VCaP (cell line): ENCODE measurements at regions not wholly inside any gene's neighbourhood (a gene's known extent, or its start where the extent isn't known, plus 50 kb on each side); places are given as distances from the start of the nearest gene placed in this dataset.

Experiments used
- H3K27ac ChIP-seq: fragments of 450-650 bp; 2 replicates; pipeline ENCODE4 v1.5.1; 2017
- CTCF ChIP-seq: fragments of 450-650 bp; conservative IDR thresholded peaks from 2 replicates; pipeline ENCODE4 v1.5.1; 2017; ENCODE audit warnings: mild to moderate bottlenecking, moderate library complexity

- TF ChIP-seq CTCF = no peak
- no peak overlapping the region for H3K27ac ChIP-seq
Measured at GRCh38 chr6:153525998-153526397, 394.9 kb upstream of the RGS17 start.

DNA sequence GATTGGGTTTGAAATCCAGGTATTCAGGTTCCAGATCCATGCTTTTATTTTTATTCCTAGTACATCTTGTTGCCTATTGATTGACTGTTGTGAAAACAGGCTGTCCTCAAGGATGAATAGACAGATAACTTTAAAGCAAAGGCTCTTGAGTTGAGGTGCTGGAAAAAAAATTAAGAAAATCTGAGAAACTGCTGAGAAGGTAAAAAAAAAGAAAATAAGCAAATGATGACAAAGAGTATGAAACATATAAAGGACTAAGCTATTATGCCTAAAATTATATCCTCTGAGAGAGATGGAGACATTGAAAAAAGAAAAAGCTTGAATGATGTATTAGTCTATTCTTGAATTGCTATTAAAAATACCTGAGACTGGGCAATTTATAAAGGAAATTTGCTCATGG, 392.3 kb upstream of the RGS17 start:
- no peak overlapping the region for H3K27ac ChIP-seq
- TF ChIP-seq CTCF = no peak

- TF ChIP-seq CTCF = peak; percentile 77
- H3K27ac ChIP-seq = no peak overlapping the region
Measured at GRCh38 chr6:153511896-153512496, 380.9 kb upstream of the RGS17 start.

DNA sequence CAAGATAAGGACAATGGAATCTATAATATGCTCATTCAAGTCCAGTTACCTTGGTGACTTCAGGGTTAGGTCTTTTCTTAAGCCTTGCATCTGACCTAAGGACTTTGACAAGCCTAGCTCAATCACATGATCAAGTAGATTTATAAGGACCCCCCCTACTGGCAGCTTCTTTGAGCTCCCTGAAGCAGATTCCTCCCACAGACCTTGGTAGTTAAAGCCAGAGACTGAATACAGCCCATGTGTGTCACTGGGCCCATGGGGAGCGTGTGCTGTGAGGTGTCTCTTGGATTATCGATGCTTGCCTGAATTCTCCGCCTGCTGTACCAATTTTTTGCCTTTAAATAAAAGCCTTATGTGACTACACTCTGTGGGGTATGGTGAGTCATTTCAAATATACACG, 372.7 kb upstream of the RGS17 start:
- H3K27ac ChIP-seq = no peak overlapping the region
- no peak for TF ChIP-seq CTCF

GRCh38 chr6:153493501-153493900, 362.4 kb upstream of the RGS17 start:
- TF ChIP-seq CTCF = no peak
- H3K27ac ChIP-seq = no peak overlapping the region

- no peak for TF ChIP-seq CTCF
- H3K27ac ChIP-seq = no peak overlapping the region
Measured at GRCh38 chr6:153489479-153489878, 358.4 kb upstream of the RGS17 start.

GRCh38 chr6:153488267-153488666, 357.2 kb upstream of the RGS17 start:
- TF ChIP-seq CTCF = no peak

More at GRCh38 chr6:153488267-153488666, 357.2 kb upstream of the RGS17 start:
- no peak overlapping the region for H3K27ac ChIP-seq
